ENCODE measurements at regions not wholly inside any gene's neighbourhood (a gene's known extent, or its start where the extent isn't known, plus 50 kb on each side); places are given as distances from the start of the nearest gene placed in this dataset.

- ATAC-seq = no peak
- TF ChIP-seq CREB5 (CRISPR knock-in tag; IDR thresholded peaks at IDR 0.05; ENCODE audit: low read depth) (no peak), SNAI2 (CRISPR knock-in tag; IDR thresholded peaks at IDR 0.05) (no peak), TCF4 (CRISPR knock-in tag; IDR thresholded peaks at IDR 0.05; ENCODE audit: borderline replicate concordance) (no peak), ISL1 (CRISPR knock-in tag; IDR thresholded peaks at IDR 0.05) (no peak), ESRRG (CRISPR knock-in tag; IDR thresholded peaks at IDR 0.05) (no peak), ZFP30 (CRISPR knock-in tag; IDR thresholded peaks at IDR 0.05) (no peak), ZC3H10 (CRISPR knock-in tag; IDR thresholded peaks at IDR 0.05) (no peak), ARNTL (CRISPR knock-in tag; IDR thresholded peaks at IDR 0.05; ENCODE audit: borderline replicate concordance, low read depth) (no peak), OSR1 (CRISPR knock-in tag; IDR thresholded peaks at IDR 0.05) (no peak), POU6F1 (CRISPR knock-in tag; IDR thresholded peaks at IDR 0.05; ENCODE audit: borderline replicate concordance, low read depth) (no peak), RARB (CRISPR knock-in tag; IDR thresholded peaks at IDR 0.05) (no peak), GLIS3 (CRISPR knock-in tag; IDR thresholded peaks at IDR 0.05) (no peak), TOX (CRISPR knock-in tag; IDR thresholded peaks at IDR 0.05; ENCODE audit: borderline replicate concordance) (no peak), ZNF70 (CRISPR knock-in tag; IDR thresholded peaks at IDR 0.05) (no peak), CSRNP3 (CRISPR knock-in tag; IDR thresholded peaks at IDR 0.05) (no peak), ZFP3 (CRISPR knock-in tag; IDR thresholded peaks at IDR 0.05) (no peak), TSHZ2 (CRISPR knock-in tag; IDR thresholded peaks at IDR 0.05) (no peak)
Measured at GRCh38 chr2:157957596-157957995, 81.5 kb upstream of the ACVR1 start.

GRCh38 chr2:157952558-157952957 lies 76.4 kb upstream of the ACVR1 start:
- TF ChIP-seq CSDC2 (CRISPR knock-in tag; IDR thresholded peaks at IDR 0.05) (no peak), ZC3H10 (CRISPR knock-in tag; IDR thresholded peaks at IDR 0.05) (no peak), POU6F1 (CRISPR knock-in tag; IDR thresholded peaks at IDR 0.05; ENCODE audit: borderline replicate concordance, low read depth) (no peak), PATZ1 (CRISPR knock-in tag; IDR thresholded peaks at IDR 0.05; ENCODE audit: borderline replicate concordance) (no peak), ZNF70 (CRISPR knock-in tag; IDR thresholded peaks at IDR 0.05) (no peak), ARNTL (CRISPR knock-in tag; IDR thresholded peaks at IDR 0.05; ENCODE audit: borderline replicate concordance, low read depth) (no peak), RARB (CRISPR knock-in tag; IDR thresholded peaks at IDR 0.05) (no peak), TOX (CRISPR knock-in tag; IDR thresholded peaks at IDR 0.05; ENCODE audit: borderline replicate concordance) (no peak), TSHZ2 (CRISPR knock-in tag; IDR thresholded peaks at IDR 0.05) (no peak), OSR1 (CRISPR knock-in tag; IDR thresholded peaks at IDR 0.05) (no peak), ISL1 (CRISPR knock-in tag; IDR thresholded peaks at IDR 0.05) (no peak)
- no peak for ATAC-seq
